ENCODE measurements at regions not wholly inside any gene's neighbourhood (a gene's known extent, or its start where the extent isn't known, plus 50 kb on each side); places are given as distances from the start of the nearest gene placed in this dataset.

DNA sequence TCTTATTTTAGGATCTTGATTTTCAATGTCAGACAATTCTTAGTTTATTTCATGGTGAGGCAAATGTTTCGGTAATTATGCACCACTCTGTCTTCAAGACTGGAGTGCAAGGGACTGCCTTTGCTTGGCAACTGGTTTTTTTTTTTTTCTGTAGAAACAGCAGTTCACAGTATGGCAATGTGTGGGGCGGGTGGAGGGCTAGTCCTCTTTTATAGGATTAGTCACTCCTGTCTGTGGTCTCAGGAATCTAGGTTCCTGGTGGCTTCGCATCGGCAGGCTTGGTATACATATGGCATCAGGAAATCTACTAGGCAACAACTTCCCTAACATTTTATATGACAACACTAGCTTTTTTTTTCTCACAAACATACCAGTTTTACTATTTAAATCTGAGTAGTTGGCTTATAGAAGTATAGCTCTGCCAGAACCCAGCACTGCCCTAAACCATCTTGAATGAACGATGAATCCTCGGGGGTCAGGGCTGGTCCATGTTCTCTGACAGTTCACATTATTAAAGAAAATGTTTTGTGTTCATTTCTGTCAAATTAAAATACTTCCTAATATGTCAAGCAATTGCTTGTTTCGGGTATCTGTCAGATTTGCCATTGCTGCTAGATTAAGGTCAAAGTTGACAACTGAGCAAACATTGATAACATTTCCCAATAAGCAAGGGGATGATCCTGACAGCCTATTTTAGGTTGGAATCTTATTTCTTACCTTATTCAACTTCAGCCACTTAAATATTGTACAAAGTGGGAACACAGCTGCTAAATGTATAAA lies 289.7 kb upstream of the VSTM2A start:
- TF ChIP-seq, protein P1, sequence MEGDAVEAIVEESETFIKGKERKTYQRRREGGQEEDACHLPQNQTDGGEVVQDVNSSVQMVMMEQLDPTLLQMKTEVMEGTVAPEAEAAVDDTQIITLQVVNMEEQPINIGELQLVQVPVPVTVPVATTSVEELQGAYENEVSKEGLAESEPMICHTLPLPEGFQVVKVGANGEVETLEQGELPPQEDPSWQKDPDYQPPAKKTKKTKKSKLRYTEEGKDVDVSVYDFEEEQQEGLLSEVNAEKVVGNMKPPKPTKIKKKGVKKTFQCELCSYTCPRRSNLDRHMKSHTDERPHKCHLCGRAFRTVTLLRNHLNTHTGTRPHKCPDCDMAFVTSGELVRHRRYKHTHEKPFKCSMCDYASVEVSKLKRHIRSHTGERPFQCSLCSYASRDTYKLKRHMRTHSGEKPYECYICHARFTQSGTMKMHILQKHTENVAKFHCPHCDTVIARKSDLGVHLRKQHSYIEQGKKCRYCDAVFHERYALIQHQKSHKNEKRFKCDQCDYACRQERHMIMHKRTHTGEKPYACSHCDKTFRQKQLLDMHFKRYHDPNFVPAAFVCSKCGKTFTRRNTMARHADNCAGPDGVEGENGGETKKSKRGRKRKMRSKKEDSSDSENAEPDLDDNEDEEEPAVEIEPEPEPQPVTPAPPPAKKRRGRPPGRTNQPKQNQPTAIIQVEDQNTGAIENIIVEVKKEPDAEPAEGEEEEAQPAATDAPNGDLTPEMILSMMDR (IDR thresholded peaks at IDR 0.05), result no peak
- TF ChIP-seq POLR2AphosphoS5 (IDR thresholded peaks at IDR 0.05), result no peak
